Activated CD8-positive, alpha-beta memory T cell treated with anti-CD3 and anti-CD28 coated beads, Interleukin-2, amount 10 ng/mL, durations not matched to agents 7 days and 5 days (primary cell): ENCODE measurements at regions not wholly inside any gene's neighbourhood (a gene's known extent, or its start where the extent isn't known, plus 50 kb on each side); places are given as distances from the start of the nearest gene placed in this dataset.

Experiments
- ATAC-seq: fragments of 150-1000 bp; cut with Tn5 transposase; one replicate; pipeline ENCODE4 v1.10.0; 2021; ENCODE audit warnings: moderate library complexity
- CTCF ChIA-PET: fragments of 350-600 bp; sonication (Branson Sonifier 250); formaldehyde crosslinking; loops from one replicate; lab custom pipeline; 2021; ENCODE audit warnings: antibody characterized with exemption; lab: Charles Lee
- DNase-seq: peaks from one replicate; pipeline ENCODE4 v3.0.0-alpha.2; 2020
- H3K27ac Mint-ChIP-seq: one replicate; pipeline ENCODE4 v1.8.0; 2021; ENCODE audit warnings: mild to moderate bottlenecking, mixed read lengths
- H3K27me3 Mint-ChIP-seq: one replicate; pipeline ENCODE4 v1.8.0; 2021; ENCODE audit warnings: mixed read lengths
- H3K36me3 Mint-ChIP-seq: one replicate; pipeline ENCODE4 v1.8.0; 2021; ENCODE audit warnings: mild to moderate bottlenecking, mixed read lengths
- H3K4me1 Mint-ChIP-seq: one replicate; pipeline ENCODE4 v1.8.0; 2021; ENCODE audit warnings: mixed read lengths
- H3K4me3 Mint-ChIP-seq: one replicate; pipeline ENCODE4 v1.8.0; 2021; ENCODE audit warnings: mild to moderate bottlenecking, moderate library complexity, mixed read lengths
- H3K9me3 Mint-ChIP-seq: one replicate; pipeline ENCODE4 v1.8.0; 2022; ENCODE audit warnings: low read depth, mixed read lengths

DNA sequence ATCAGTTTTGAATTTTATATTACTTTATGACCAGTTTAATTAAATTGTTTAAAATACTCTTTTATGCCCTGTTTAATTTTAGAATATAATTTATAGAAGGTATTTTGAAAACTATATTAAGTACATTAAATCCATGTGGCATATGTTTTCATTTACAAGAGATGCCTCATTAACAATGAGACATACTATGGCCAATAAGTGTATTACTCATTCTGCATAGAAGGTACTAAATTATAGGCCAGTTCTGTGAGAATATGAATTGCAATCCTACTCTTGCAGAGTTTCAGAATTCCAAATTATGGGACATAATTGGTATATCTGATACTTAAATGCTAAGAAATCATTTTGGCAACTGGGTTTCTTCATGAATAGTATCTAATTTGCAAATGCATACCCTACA lies 951.1 kb downstream of the FAT4 start:
- Mint-ChIP-seq H3K27ac (no peak overlapping the region), H3K36me3 (no peaks in the 10 kb centered on the region), H3K4me3 (no peak overlapping the region), H3K9me3 (peaks cover 8% of the 10 kb centered on the region), H3K27me3 (no peaks in the 10 kb centered on the region), H3K4me1 (no peaks in the 10 kb centered on the region)
- ATAC-seq, result no peak
- no peak for DNase-seq
- CTCF ChIA-PET, result no interaction called here

DNA sequence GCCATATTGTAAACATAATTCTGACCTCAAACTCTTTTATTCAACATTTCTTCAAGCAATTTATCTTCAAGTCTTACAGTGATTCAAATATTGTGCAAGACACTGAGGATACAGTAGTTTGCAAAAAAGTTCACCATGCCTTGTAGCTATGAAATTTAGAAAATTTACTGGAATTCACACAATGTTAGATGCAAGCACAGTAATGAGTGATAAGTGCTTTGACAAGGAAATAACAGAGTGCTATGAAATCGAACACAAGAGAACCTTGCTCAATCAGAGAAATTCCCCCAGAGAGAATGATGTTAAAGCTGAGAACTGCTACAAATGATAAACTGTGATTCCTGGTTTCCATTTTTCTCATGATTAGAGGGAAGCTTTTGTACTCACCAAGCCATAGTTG lies 952.9 kb downstream of the FAT4 start:
- Mint-ChIP-seq H3K4me3 (no peak overlapping the region), H3K9me3 (peaks cover 8% of the 10 kb centered on the region), H3K27ac (no peak overlapping the region), H3K36me3 (no peaks in the 10 kb centered on the region), H3K4me1 (no peaks in the 10 kb centered on the region), H3K27me3 (no peaks in the 10 kb centered on the region)
- CTCF ChIA-PET, result no interaction called here
- ATAC-seq (no peak), DNase-seq (no peak)

DNA sequence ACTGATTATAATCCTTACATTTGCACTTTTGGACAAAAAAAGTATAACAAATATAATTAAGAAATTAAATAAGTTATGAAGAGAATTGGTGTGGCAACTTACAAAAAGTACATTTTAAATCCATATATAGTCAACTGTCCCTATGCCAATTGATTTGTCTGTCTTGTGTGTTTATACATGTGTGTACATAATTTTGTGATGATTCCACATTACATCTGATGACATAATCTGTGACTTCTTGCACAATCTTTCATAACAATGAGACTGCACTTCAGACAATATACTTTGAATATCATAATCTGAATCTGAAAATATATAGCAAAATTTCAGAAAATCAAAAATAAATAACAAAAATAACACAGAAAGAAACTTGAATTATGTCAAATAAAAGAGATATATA lies 953.4 kb downstream of the FAT4 start:
- H3K36me3 Mint-ChIP-seq, result no peaks in the 10 kb centered on the region
- no peak for ATAC-seq
- H3K9me3 Mint-ChIP-seq, result peaks cover 8% of the 10 kb centered on the region
- no peak overlapping the region for H3K27ac Mint-ChIP-seq
- DNase-seq, result no peak
- no peak overlapping the region for H3K4me3 Mint-ChIP-seq
- no peaks in the 10 kb centered on the region for H3K27me3 Mint-ChIP-seq
- no peaks in the 10 kb centered on the region for H3K4me1 Mint-ChIP-seq
- CTCF ChIA-PET, result no interaction called here

GRCh38 chr4:126269106-126269505 lies 954.4 kb downstream of the FAT4 start:
- DNase-seq (no peak), ATAC-seq (no peak)
- CTCF ChIA-PET, result no interaction called here
- Mint-ChIP-seq H3K36me3 (no peaks in the 10 kb centered on the region), H3K4me1 (no peaks in the 10 kb centered on the region), H3K27me3 (no peaks in the 10 kb centered on the region), H3K27ac (no peak overlapping the region), H3K4me3 (no peak overlapping the region), H3K9me3 (peaks cover 8% of the 10 kb centered on the region)

GRCh38 chr4:126271292-126271691 lies 956.5 kb downstream of the FAT4 start:
- ATAC-seq (no peak), DNase-seq (no peak)
- no peak overlapping the region for H3K27ac Mint-ChIP-seq
- H3K4me1 Mint-ChIP-seq, result no peaks in the 10 kb centered on the region
- H3K27me3 Mint-ChIP-seq, result no peaks in the 10 kb centered on the region
- H3K36me3 Mint-ChIP-seq, result no peaks in the 10 kb centered on the region
- CTCF ChIA-PET, result no interaction called here
- peaks cover 6% of the 10 kb centered on the region for H3K9me3 Mint-ChIP-seq
- H3K4me3 Mint-ChIP-seq, result no peak overlapping the region

DNA sequence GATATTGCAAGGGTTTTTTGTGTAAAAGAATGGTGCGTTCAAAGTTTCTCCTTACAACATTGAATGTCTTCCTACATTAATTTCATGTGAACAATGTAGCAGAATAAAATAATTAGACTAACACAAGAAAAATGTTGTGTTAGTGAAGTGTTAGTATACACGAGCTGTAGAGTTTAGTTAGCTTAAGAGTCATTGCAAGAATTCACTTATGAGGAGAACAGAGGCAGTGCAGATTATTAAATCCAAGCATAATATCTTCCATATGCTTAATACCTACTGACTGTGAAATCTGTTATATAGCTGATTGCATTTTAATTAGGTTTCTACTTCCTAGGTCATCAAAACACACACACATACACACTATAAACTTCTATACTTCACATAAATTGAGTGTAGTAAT lies 959.0 kb downstream of the FAT4 start:
- Mint-ChIP-seq H3K4me3 (no peak overlapping the region), H3K4me1 (no peaks in the 10 kb centered on the region), H3K27ac (no peak overlapping the region), H3K36me3 (no peaks in the 10 kb centered on the region), H3K27me3 (no peaks in the 10 kb centered on the region), H3K9me3 (peaks cover 8% of the 10 kb centered on the region)
- DNase-seq (no peak), ATAC-seq (no peak)
- CTCF ChIA-PET, result no interaction called here

DNA sequence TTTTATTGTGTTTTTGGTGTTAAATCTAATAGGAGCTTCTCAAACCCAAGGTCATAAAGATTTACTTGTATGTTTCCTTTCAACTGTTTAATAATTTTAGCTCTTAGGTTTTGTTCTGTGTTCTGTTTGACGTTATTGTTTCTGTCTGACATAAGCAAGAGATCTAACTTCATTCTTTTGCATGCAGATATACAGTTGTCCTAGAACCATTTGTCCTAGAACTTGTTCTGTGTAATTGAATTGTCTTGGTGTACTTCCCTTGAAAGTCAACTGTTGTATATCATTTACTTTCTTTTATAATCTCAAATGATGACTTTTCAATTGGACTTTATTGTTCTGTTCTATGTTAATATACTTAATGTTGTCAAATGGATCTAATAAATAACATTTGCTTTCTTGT lies 977.1 kb downstream of the FAT4 start:
- no peaks in the 10 kb centered on the region for H3K4me1 Mint-ChIP-seq
- no peaks in the 10 kb centered on the region for H3K27me3 Mint-ChIP-seq
- no peak overlapping the region for H3K27ac Mint-ChIP-seq

DNA sequence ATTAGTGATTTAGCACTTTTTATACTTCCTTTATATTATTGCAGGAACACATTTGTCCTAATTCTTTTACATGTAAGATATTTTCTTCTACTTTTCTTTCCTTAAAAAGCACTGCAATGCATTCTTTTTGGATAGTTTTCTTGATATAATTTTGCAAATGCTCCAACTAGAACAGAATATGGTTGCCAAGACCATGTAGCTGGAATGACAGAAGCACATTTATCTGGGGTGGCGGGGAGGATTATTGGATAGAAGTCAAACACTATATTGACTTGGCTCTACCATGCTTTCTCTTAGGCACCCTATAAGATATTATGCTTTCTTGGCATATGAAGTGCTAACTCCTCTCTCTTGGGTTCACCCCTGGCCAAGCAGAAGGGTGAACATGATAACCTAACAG lies 983.5 kb downstream of the FAT4 start:
- CTCF ChIA-PET, result no interaction called here
- ATAC-seq (no peak), DNase-seq (no peak)
- peaks cover 5% of the 10 kb centered on the region for H3K9me3 Mint-ChIP-seq
- H3K4me3 Mint-ChIP-seq, result no peak overlapping the region
- no peaks in the 10 kb centered on the region for H3K4me1 Mint-ChIP-seq
- H3K27ac Mint-ChIP-seq, result no peak overlapping the region
- no peaks in the 10 kb centered on the region for H3K36me3 Mint-ChIP-seq
- no peaks in the 10 kb centered on the region for H3K27me3 Mint-ChIP-seq

More for the DNA sequence above, 977.1 kb downstream of the FAT4 start:
- CTCF ChIA-PET, result no interaction called here
- Mint-ChIP-seq H3K36me3 (no peaks in the 10 kb centered on the region), H3K4me3 (no peak overlapping the region), H3K9me3 (peaks cover 2% of the 10 kb centered on the region)
- DNase-seq (no peak), ATAC-seq (no peak)

GRCh38 chr4:126306152-126306869 lies 991.6 kb downstream of the FAT4 start:
- Mint-ChIP-seq H3K27me3 (no peaks in the 10 kb centered on the region), H3K4me1 (no peaks in the 10 kb centered on the region), H3K27ac (no peak overlapping the region), H3K9me3 (peaks cover 9% of the 10 kb centered on the region), H3K36me3 (no peaks in the 10 kb centered on the region), H3K4me3 (no peak overlapping the region)
- no peak for ATAC-seq
- no peak for DNase-seq
- CTCF ChIA-PET, result no interaction called here

- Mint-ChIP-seq H3K9me3 (peaks cover 4% of the 10 kb centered on the region), H3K4me3 (no peak overlapping the region), H3K36me3 (no peaks in the 10 kb centered on the region), H3K27ac (no peak overlapping the region), H3K4me1 (no peaks in the 10 kb centered on the region), H3K27me3 (no peaks in the 10 kb centered on the region)
- CTCF ChIA-PET, result no interaction called here
- DNase-seq (no peak), ATAC-seq (no peak)
Measured at GRCh38 chr4:126318376-126318775, 1003.6 kb downstream of the FAT4 start.

- no peaks in the 10 kb centered on the region for H3K36me3 Mint-ChIP-seq
- peaks cover 5% of the 10 kb centered on the region for H3K9me3 Mint-ChIP-seq
- CTCF ChIA-PET, result no interaction called here
- no peak for DNase-seq
- ATAC-seq, result no peak
- H3K4me3 Mint-ChIP-seq, result no peak overlapping the region
- H3K27me3 Mint-ChIP-seq, result no peaks in the 10 kb centered on the region
- H3K27ac Mint-ChIP-seq, result no peak overlapping the region
- H3K4me1 Mint-ChIP-seq, result no peaks in the 10 kb centered on the region
Measured at GRCh38 chr4:126328914-126329313, 1014.2 kb downstream of the FAT4 start.

DNA sequence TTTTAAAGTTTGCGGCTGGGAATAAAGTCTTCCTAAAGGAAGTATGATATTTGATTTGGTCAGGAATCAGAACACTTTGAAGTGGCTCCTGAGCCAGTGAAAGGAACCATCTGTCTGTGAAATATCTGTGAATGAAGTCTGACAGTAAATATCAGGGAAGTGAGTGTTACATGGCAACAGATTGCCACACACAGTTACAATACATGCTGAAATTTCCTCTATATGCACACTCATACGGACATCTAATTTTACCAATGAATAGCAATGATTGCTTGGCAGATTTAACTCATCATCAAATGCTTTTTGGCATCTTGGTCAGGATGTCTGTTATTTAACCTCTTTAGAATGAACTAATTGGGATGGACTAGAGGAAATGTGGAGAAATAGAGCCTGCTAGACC lies 1023.8 kb downstream of the FAT4 start:
- no peaks in the 10 kb centered on the region for H3K9me3 Mint-ChIP-seq
- H3K27ac Mint-ChIP-seq, result no peak overlapping the region
- H3K4me3 Mint-ChIP-seq, result no peak overlapping the region
- ATAC-seq (no peak), DNase-seq (no peak)
- H3K4me1 Mint-ChIP-seq, result no peaks in the 10 kb centered on the region
- no peaks in the 10 kb centered on the region for H3K27me3 Mint-ChIP-seq
- CTCF ChIA-PET, result no interaction called here
- no peaks in the 10 kb centered on the region for H3K36me3 Mint-ChIP-seq

- ATAC-seq (no peak), DNase-seq (no peak)
- H3K27me3 Mint-ChIP-seq, result no peaks in the 10 kb centered on the region
- no peaks in the 10 kb centered on the region for H3K9me3 Mint-ChIP-seq
- H3K36me3 Mint-ChIP-seq, result no peaks in the 10 kb centered on the region
- no peak overlapping the region for H3K4me3 Mint-ChIP-seq
- no peak overlapping the region for H3K27ac Mint-ChIP-seq
- CTCF ChIA-PET, result no interaction called here
- H3K4me1 Mint-ChIP-seq, result no peaks in the 10 kb centered on the region
Measured at GRCh38 chr4:126341927-126342326, 1027.2 kb downstream of the FAT4 start.

GRCh38 chr4:126344472-126344871 lies 1029.7 kb downstream of the FAT4 start:
- CTCF ChIA-PET, result no interaction called here
- ATAC-seq (no peak), DNase-seq (no peak)
- Mint-ChIP-seq H3K4me3 (no peak overlapping the region), H3K27ac (no peak overlapping the region), H3K4me1 (no peaks in the 10 kb centered on the region), H3K27me3 (no peaks in the 10 kb centered on the region), H3K9me3 (no peaks in the 10 kb centered on the region), H3K36me3 (no peaks in the 10 kb centered on the region)

DNA sequence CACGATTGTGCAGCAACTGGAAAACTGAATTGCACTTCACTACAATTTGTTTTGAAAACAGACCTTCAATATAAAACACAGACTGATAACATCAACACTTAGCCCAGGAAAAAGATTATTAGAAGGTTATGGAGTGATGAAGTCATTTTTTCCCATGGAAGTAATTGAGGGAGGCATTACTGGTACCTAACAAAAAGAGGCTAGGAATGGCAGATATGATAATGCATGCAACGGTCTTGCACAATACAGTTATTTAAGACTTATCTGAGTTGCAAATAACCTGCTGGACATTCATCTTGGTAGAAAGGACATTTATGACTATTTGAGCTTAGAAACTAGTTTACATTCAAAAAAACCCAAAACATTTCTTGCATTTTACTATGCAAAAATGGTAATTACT lies 1031.9 kb downstream of the FAT4 start:
- H3K36me3 Mint-ChIP-seq, result no peaks in the 10 kb centered on the region
- H3K27me3 Mint-ChIP-seq, result no peaks in the 10 kb centered on the region
- H3K9me3 Mint-ChIP-seq, result no peaks in the 10 kb centered on the region
- DNase-seq (no peak), ATAC-seq (no peak)
- no peak overlapping the region for H3K27ac Mint-ChIP-seq
- H3K4me1 Mint-ChIP-seq, result no peaks in the 10 kb centered on the region
- H3K4me3 Mint-ChIP-seq, result no peak overlapping the region
- CTCF ChIA-PET, result no interaction called here
